Endothelial cell of hepatic sinusoid (primary cell): ENCODE measurements at regions not wholly inside any gene's neighbourhood (a gene's known extent, or its start where the extent isn't known, plus 50 kb on each side); places are given as distances from the start of the nearest gene placed in this dataset.
"Not testable (repeated sequence)": the region's sequence is repeated elsewhere in the genome, so short reads cannot be mapped to it uniquely, and the experiment has no call there.

ENCODE experiments used
- in situ Hi-C: cut with HindIII; loops from 2 replicates; pipeline ENCODE4 v1.10.0; 2017; ENCODE audit warnings: low sequenced_read_pairs

DNA sequence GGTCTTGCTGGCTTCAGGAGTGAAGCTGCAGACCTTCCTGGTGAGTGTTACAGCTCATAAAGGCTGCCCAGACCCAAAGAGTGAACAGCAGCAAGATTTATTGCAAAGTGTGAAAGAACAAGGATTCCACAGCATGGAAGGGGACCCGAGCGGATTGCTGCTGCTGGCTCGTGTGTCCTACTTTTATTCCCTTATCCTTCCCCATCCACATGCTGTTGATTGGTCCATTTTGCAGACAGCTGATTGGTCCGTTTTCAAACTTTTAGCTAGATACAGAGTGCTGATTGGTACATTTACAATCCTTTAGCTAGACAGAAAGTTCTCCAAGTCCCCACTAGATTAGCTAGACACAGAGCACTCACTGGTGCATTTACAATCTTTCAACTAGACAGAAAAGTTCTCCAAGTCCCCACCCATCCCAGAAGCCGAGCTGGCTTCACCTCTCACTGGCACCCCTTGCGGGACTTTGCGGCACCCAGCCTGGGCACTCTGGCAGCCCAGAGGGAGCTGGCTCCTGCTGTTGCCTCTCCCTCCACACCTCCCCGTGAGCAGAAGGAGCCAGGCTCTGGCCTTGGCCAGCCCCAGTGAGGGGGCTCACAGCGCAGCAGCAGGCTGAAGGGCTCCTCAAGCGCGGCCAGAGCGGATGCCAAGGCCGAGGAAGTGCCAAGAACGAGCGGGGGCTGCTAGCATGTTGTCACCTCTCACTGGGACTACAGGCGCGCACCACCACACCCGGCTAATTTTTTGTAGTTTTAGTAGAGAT, 369.6 kb upstream of the POT1 start:
- in situ Hi-C loops = loop anchor here (10.0 kb wide), 1 partner anchor 74 kb away; no protein-coding TSS in a partner anchor

DNA sequence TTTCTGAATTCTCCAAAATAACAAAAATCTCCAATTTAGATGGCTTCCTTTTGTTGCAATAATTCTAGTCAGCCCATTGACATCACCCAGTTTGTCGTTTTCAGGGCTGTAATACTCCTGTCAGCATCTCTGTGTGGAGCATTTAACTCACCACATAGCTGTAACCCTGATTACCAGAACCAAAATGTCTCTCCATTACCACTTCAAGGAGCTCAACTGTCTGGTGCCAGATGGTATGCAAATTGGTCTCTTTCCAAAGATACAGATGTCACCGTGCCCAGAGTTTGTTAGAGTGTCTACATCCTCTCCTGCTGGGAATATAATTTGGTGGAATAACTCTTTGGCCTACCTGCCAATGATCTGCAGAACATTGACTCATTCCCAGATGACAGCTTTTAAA, 350.3 kb upstream of the POT1 start:
- in situ Hi-C loops = loop anchor here (5.0 kb wide), 1 partner anchor 72 kb away; no protein-coding TSS in a partner anchor

DNA sequence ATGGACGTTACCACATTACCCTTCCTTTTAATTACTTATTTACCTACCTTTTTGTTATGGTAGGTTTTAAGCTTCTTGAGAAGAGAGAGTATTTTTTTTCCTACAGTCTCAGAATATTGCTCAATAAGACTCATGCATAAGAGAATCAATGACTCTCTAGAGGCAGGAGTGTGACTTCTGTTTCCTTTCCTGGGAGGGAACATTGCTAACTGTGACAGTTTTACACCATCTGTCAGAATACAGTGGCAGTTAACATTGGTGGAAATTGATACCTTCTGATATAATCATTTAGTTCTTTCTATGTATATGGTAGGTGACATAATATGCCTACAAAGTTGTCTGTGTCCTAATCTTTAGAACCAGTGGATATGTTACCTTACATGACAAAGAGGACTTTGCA, 348.7 kb upstream of the POT1 start:
- in situ Hi-C loops = loop anchor here (5.0 kb wide), 1 partner anchor 74 kb away; no protein-coding TSS in a partner anchor

DNA sequence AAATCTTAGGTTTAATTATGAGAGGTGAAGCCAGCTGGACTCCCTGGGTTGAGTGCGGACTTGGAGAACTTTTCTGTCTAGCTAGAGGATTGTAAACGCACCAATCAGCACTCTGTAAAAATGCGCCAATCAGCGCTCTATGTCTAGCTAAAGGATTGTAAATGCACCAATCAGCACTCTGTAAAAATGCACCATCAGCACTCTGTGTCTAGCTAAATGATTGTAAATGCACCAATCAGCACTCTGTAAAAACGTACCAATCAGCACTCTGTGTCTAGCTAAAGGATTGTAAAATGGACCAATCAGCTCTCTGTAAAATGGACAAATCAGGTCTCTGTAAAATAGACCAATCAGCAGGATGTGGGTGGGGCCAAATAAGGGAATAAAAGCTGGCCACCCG, 345.1 kb upstream of the POT1 start:
- in situ Hi-C loops = loop anchor here (5.0 kb wide), 1 partner anchor 78 kb away; no protein-coding TSS in a partner anchor

GRCh38 chr7:125264174-125264856, 334.7 kb upstream of the POT1 start:
- in situ Hi-C loops = not testable (repeated sequence)

GRCh38 chr7:125258876-125259417, 329.3 kb upstream of the POT1 start:
- in situ Hi-C loops = not testable (repeated sequence)

DNA sequence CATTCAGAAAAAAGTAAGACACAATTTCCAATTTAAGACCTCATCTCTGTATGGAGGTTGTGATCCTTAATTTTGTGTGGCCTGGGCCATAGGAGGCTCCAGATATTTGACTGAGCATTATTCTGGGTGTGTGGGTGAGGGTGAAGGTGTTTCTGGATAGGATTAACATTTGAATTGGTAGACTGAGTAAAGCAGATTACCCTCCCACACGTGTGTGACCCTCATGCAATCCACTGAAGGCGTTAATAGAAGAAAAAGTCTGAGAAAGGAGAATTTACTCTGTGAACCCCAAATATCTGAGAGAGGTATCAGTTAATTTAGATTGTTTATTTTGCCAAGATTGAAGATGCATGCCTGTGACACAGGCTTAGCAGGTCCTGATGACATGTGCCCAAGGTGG, 328.0 kb upstream of the POT1 start:
- in situ Hi-C loops = no loop called here

- in situ Hi-C loops = no loop called here
Measured at GRCh38 chr7:125256446-125256845, 326.8 kb upstream of the POT1 start.

GRCh38 chr7:125255810-125256209, 326.2 kb upstream of the POT1 start:
- in situ Hi-C loops = no loop called here

DNA sequence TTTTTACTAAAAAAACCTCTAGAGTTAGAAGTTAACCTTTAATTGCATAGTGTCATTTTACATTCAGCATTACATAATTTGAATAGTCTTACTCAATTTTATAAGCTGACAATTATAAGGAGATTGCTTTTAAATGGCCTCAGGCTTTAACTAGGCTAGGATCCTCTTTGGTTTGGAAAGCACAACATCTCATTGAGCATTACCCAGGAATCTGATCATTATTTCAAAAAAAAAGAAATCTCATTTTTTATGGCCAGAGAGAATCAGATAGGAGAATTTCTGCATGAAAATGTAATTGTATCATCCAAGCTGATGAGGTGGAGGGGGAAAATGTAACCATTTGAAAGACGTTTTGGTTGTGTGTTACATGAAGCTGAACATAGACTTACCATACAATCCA, 324.9 kb upstream of the POT1 start:
- in situ Hi-C loops = no loop called here

DNA sequence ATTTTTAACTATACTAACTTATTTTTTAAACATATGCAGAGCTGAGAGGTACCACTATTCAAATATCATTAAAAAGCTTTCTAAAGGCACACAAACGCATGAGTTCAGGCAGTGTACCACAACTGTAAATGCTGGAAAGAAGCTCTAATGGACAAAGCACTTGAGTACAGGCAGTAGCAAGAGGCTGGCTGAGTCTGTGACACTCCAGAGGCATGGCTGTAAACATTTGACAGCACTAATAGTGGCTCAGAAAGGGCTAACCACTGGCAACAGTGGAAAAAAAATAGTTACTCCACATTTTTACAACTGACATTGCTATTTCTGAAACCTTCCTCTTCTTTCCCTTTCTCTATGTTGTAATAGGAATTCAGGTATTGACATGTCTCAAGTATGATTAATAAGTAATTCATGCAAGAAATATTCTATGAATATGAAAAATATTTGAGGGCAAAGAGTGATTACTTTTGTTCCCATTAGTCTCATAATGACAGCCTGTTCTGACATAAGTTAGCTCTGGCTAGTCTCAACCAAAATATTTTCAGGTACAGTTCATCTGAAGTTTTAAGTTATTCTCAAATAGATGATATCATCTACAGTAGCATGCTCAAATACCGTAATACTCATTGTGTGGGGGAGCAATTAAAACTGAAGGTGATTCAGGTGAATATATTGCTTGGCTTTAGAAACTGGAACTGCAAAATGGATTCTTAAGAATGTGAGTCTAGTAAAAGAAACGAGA, 324.0 kb upstream of the POT1 start:
- in situ Hi-C loops = no loop called here

GRCh38 chr7:125247514-125248098, 318.0 kb upstream of the POT1 start:
- in situ Hi-C loops = no loop called here

- in situ Hi-C loops = no loop called here
Measured at GRCh38 chr7:125246706-125247105, 317.1 kb upstream of the POT1 start.

- in situ Hi-C loops = no loop called here
Measured at GRCh38 chr7:125241548-125241947, 311.9 kb upstream of the POT1 start.

GRCh38 chr7:125222596-125222995, 293.0 kb upstream of the POT1 start:
- in situ Hi-C loops = loop anchor here (10.0 kb wide), 1 partner anchor 72 kb away; no protein-coding TSS in a partner anchor

- in situ Hi-C loops = no loop called here
Measured at GRCh38 chr7:125218076-125218475, 288.5 kb upstream of the POT1 start.

DNA sequence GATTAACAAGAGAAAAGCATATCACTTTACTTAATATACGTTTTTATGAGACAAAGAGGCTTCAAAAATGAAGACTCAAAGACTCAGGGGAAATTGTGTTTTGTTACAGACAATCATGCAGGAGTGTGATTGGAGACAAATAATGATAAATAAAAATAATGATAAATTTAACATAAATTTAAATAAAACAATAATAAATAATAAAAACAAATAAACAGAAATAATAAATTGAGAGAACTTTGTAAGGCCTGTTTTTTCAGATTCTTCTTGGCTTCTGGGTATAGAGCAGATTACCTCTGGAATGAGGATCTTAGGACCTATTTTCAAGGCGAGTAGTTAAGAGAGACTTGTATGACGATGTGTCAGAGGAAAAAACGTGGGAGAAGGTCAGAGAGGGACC, 271.4 kb upstream of the POT1 start:
- in situ Hi-C loops = no loop called here

DNA sequence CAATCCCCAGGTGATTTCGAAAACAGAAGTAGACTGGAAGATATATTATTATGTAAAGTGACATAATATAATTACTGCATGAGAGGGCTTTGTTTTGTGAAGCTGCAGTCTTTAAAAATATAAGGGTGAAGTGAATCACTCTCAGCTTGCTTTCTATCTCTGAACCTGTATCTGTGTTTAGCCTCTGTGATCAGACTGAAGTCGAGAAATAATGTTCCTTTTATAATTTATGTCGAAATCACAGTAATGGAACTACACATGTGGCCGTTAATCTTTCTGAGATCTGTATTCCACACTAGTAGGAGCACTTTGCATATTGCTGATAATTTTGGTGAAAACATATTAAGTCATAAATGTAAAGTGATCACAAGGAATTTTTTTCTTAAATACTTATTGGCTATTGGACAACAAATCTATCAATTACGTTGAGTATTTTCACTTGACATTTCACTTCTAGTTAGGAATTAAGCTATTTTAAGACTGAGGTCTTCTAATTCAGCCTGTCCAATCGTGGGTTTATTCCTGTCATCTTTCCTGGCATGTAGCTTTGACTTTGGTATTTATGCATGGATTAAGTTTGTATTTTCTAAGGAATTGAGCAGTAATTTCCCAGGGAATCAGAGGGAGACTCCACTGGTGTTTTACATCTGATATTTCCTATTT, 268.2 kb upstream of the POT1 start:
- in situ Hi-C loops = no loop called here

DNA sequence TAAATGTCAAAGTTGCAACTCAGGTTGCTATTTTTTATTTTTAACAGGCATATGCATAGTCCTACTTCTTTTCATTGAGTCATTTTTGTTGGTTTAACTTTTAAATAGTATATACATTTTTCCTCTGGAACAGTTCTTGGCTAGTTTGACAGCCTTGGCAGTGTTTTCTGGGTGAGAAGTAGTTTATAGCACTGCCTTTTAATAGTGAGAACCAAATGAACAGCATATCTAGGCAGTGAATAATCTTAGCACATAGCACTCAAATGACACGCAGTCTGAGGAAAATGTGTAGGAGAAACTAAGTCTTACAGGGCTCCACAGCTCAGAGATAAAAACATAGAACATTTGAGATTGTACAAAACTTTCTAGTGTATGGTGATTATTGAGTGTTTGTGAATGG, 265.5 kb upstream of the POT1 start:
- in situ Hi-C loops = no loop called here

DNA sequence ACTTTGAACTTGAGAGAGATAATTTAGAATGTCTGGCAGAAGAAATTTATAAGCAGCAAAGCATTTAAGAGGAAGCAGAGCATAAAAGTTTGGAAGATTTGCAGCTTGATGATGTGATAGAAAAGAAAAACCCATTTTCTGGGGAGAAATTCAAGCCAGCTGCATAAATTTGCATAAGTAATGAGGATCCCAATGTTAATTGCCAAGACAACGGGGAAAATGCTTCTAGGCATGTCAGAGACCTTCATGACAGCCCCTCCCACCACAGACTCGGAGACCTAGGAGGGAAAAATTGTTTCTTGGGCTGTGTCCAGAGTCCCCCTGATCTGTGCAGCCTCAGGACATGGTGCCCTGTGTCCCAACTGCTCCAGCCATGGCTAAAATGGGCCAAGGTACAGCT, 263.6 kb upstream of the POT1 start:
- in situ Hi-C loops = no loop called here
